ENCODE measurements at regions not wholly inside any gene's neighbourhood (a gene's known extent, or its start where the extent isn't known, plus 50 kb on each side); places are given as distances from the start of the nearest gene placed in this dataset.

DNA sequence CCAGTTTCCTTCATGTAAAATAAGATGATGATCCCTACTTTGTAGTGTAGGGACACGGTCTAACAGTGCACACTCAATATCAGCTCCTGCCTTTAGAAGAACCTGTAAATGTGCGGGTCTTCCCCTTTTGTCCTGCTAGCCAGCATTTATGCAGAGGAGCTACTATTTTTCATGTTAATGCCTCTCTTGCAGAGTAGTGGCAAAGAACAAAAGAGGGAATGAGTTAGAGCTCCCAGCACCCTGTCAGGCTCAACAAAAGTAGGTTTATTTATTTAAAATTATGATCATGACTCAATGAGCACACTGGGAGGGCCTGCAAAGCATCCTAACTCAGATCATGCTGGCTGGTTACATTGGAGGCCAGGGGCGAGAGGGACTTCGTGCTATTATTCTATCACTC is 414.5 kb upstream of the COBL start:
- Histone ChIP-seq H2BK120ac (replicated peaks; ENCODE audit: low read depth, low read length) (no peak overlapping the region), H3K18ac (ENCODE audit: extremely low read depth, low read length) (no peak overlapping the region), H2BK5ac (ENCODE audit: low read depth, low read length) (no peak overlapping the region), H3K9me3 (ENCODE audit: insufficient read depth in 2 of 2, low read depth in 1 of 2, low read length in 1 of 2) (peaks cover 13 to 16% of the 10 kb centered on the region in 2 experiments), H2AK5ac (ENCODE audit: low read depth, low read length) (peak overlapping the region; percentile 82; the same call in 1 of the 2 replicates), H2BK20ac (ENCODE audit: low read length) (peak overlapping the region; percentile 98; the same call in 1 of the 2 replicates), H3K4me2 (ENCODE audit: insufficient read depth in 1 of 2, low read depth in 2 of 2, low read length in 2 of 2) (peak overlapping the region; percentile 50 to 56), H4K20me1 (replicated peaks in 1 of 2; ENCODE audit: control insufficient read depth in 1 of 2, insufficient read depth in 2 of 2, low read length in 2 of 2) (peaks cover 0 to 3% of the 10 kb centered on the region in 2 experiments), H3K14ac (ENCODE audit: insufficient read length) (no peak overlapping the region), H2AFZ (ENCODE audit: low read length) (no peak overlapping the region), H3K23ac (ENCODE audit: insufficient read length) (no peak overlapping the region), H3K79me2 (ENCODE audit: control insufficient read depth in 1 of 2, insufficient read depth in 2 of 2, low read length in 2 of 2) (no peaks in the 10 kb centered on the region), H2BK15ac (ENCODE audit: low read length) (no peak overlapping the region), H3K36me3 (ENCODE audit: control insufficient read depth in 2 of 4, insufficient read depth in 4 of 4, low read length in 3 of 4) (peaks cover 0 to 2% (median 0%) of the 10 kb centered on the region in 4 experiments; a peak in 1 of 8 replicates), H2BK12ac (ENCODE audit: low read depth, low read length) (no peak overlapping the region), H3K27ac (ENCODE audit: low read depth, low read length) (no peak overlapping the region), H3K4me3 (ENCODE audit: extremely low read depth in 1 of 4, insufficient read depth in 2 of 4, low read depth in 3 of 4, low read length in 4 of 4) (peak overlapping the region in 1 of 4 experiments; percentile 29; a peak in 1 of 8 replicates), H3K4ac (replicated peaks; ENCODE audit: insufficient read length, low read depth, low read length) (no peak overlapping the region), H3K79me1 (ENCODE audit: low read depth, low read length) (no peaks in the 10 kb centered on the region), H3K27me3 (replicated peaks in 1 of 4; ENCODE audit: control insufficient read depth in 3 of 4, extremely low read depth in 1 of 4, insufficient read depth in 3 of 4, low read length in 3 of 4) (peaks cover 13 to 41% (median 32%) of the 10 kb centered on the region in 4 experiments), H4K8ac (ENCODE audit: extremely low read depth, insufficient read depth, low read length) (no peak overlapping the region), H4K5ac (ENCODE audit: insufficient read length, low read depth, low read length) (no peak overlapping the region), H3K23me2 (ENCODE audit: low read depth, low read length) (peaks cover 2% of the 10 kb centered on the region), H4K91ac (replicated peaks; ENCODE audit: insufficient read length, low read length) (no peak overlapping the region), H3K9ac (replicated peaks in 1 of 4; ENCODE audit: extremely low read depth in 1 of 4, low read depth in 3 of 4, low read length in 3 of 4) (no peak overlapping the region), H3K56ac (replicated peaks; ENCODE audit: insufficient read length, low read depth, low read length) (no peak overlapping the region), H3K4me1 (replicated peaks in 1 of 4; ENCODE audit: control insufficient read depth in 3 of 4, insufficient read depth in 4 of 4, low read length in 3 of 4) (peaks cover 6 to 13% (median 8%) of the 10 kb centered on the region in 4 experiments; a peak in 6 of 7 replicates)
- POLR2A ChIA-PET (ENCODE audit: partially characterized antibody), result interaction anchor here (0.7 kb wide), 1 partner anchor 15 kb away, joined by 3 read pairs; no protein-coding TSS in a partner anchor
- TF ChIP-seq TCF12 (IDR thresholded peaks at IDR 0.05; ENCODE audit: low read depth, low read length), result no peak
- TF ChIP-seq HDAC6 (IDR thresholded peaks at IDR 0.05; ENCODE audit: low read depth, low read length), result no peak
- peak in 1 of 2 experiments; percentile 89; a peak in 1 of 4 replicates for TF ChIP-seq HDAC2 (IDR thresholded peaks at IDR 0.05; ENCODE audit: borderline replicate concordance in 1 of 2, low read depth in 2 of 2, low read length in 2 of 2)
- 0 out of 2 replicates have a peak, but pooled peaks have one; percentile 37 for TF ChIP-seq POU5F1 (IDR thresholded peaks at IDR 0.05; ENCODE audit: low read depth, low read length)
- TF ChIP-seq TEAD4 (IDR thresholded peaks at IDR 0.05; ENCODE audit: low read depth, low read length), result no peak
- no peak for TF ChIP-seq CHD1 (IDR thresholded peaks at IDR 0.05; ENCODE audit: low read depth, low read length)
- no peak for TF ChIP-seq PHF8 (conservative IDR thresholded peaks at IDR 0.05; ENCODE audit: low read depth, low read length)
- TF ChIP-seq NANOG (IDR thresholded peaks at IDR 0.05; ENCODE audit: insufficient read depth, low read depth, low read length, poor library complexity, severe bottlenecking), result peak; percentile 35
- FAIRE-seq (peak; percentile 19), DNase-seq (ENCODE audit: low read depth in 1 of 2, low spot score in 2 of 2) (peak; percentile 41 to 46)
- 7% methylated on average over 4 of the region's 4 CpGs; no CpG with 5 or more reads in 1 of the 2 experiments for WGBS, 2 experiments (ENCODE audit: extremely low coverage in 1 of 2, insufficient coverage in 1 of 2, insufficient read length in 1 of 2, insufficient replicate concordance in 2 of 2, low coverage in 1 of 2, low lambda C conversion rate in 2 of 2, missing lambda C conversion rate in 1 of 2)
- CTCF ChIA-PET (ENCODE audit: partially characterized antibody), result interaction anchor here (0.5 to 1.6 kb wide), 10 partner anchors 18 to 529 kb away, joined by 3 to 5 read pairs (median 3); no protein-coding TSS in a partner anchor

Measured in H1 (cell line).